ENCODE measurements at regions not wholly inside any gene's neighbourhood (a gene's known extent, or its start where the extent isn't known, plus 50 kb on each side); places are given as distances from the start of the nearest gene placed in this dataset.
A peak's percentile ranks its signal among the peaks of the same experiment; 100 is the strongest.

GRCh38 chr1:193394336-193394735 lies 207.9 kb upstream of the B3GALT2 start (continued):
- TF ChIP-seq ZBTB33 (IDR thresholded peaks at IDR 0.05; ENCODE audit: extremely low read depth, insufficient replicate concordance, low read length) (no peak), CEBPB (IDR thresholded peaks at IDR 0.05; ENCODE audit: low read depth) (no peak), EZH2 (IDR thresholded peaks at IDR 0.05) (no peak)

- TF ChIP-seq MAX (IDR thresholded peaks at IDR 0.05) (no peak), RAD21 (IDR thresholded peaks at IDR 0.05; ENCODE audit: low read depth) (peak; percentile 28; the same call in 1 of the 2 replicates)
- Histone ChIP-seq H3K27ac (ENCODE audit: low read depth, low read length) (no peak overlapping the region), H3K79me2 (ENCODE audit: insufficient read depth, low read length) (no peaks in the 10 kb centered on the region), H2AFZ (ENCODE audit: low read depth, low read length, poor library complexity, severe bottlenecking) (no peak overlapping the region), H3K4me2 (ENCODE audit: low read length) (no peak overlapping the region), H3K4me1 (ENCODE audit: control insufficient read depth in 1 of 2, insufficient read depth in 2 of 2, low read length in 2 of 2) (no peaks in the 10 kb centered on the region), H4K20me1 (ENCODE audit: insufficient read depth) (no peaks in the 10 kb centered on the region), H3K36me3 (ENCODE audit: control insufficient read depth in 1 of 2, insufficient read depth in 2 of 2, low read length in 2 of 2) (no peaks in the 10 kb centered on the region), H3K9me2 (ENCODE audit: insufficient read depth) (no peaks in the 10 kb centered on the region), H3K9me3 (ENCODE audit: control insufficient read depth in 1 of 2, insufficient read depth in 1 of 2, low read depth in 1 of 2, low read length in 2 of 2) (no peaks in the 10 kb centered on the region), H3K9ac (ENCODE audit: low read length) (no peak overlapping the region), H3K27me3 (ENCODE audit: insufficient read depth, low read length) (no peaks in the 10 kb centered on the region), H3K4me3 (replicated peaks in 1 of 2; ENCODE audit: low read depth in 1 of 2, low read length in 2 of 2) (no peak overlapping the region)
- CTCF ChIA-PET = no interaction called here
- BruUV-seq (replicated peaks) = no TSS peak
- RAD21 ChIA-PET (ENCODE audit: low non-redundant PET in 1 of 2, low total read pairs in 2 of 2, uncharacterized antibody in 2 of 2, unreplicated experiment in 2 of 2) = no interaction called here
- ATAC-seq = no peak
- POLR2A ChIA-PET = no interaction called here
- no peak for DNase-seq (ENCODE audit: low read depth, low spot score)
- intact Hi-C loops (cut with micrococcal nuclease) = no loop called here
Observed at GRCh38 chr1:193392686-193393085, 206.3 kb upstream of the B3GALT2 start.

GRCh38 chr1:193388683-193389082 lies 202.3 kb upstream of the B3GALT2 start:
- Histone ChIP-seq H4K20me1 (ENCODE audit: insufficient read depth) (no peaks in the 10 kb centered on the region), H3K9ac (ENCODE audit: low read length) (no peak overlapping the region), H3K4me3 (replicated peaks in 1 of 2; ENCODE audit: low read depth in 1 of 2, low read length in 2 of 2) (no peak overlapping the region), H3K27ac (ENCODE audit: low read depth, low read length) (no peak overlapping the region), H3K27me3 (ENCODE audit: insufficient read depth, low read length) (no peaks in the 10 kb centered on the region), H3K9me3 (ENCODE audit: control insufficient read depth in 1 of 2, insufficient read depth in 1 of 2, low read depth in 1 of 2, low read length in 2 of 2) (no peaks in the 10 kb centered on the region), H3K79me2 (ENCODE audit: insufficient read depth, low read length) (no peaks in the 10 kb centered on the region), H3K9me2 (ENCODE audit: insufficient read depth) (no peaks in the 10 kb centered on the region), H2AFZ (ENCODE audit: low read depth, low read length, poor library complexity, severe bottlenecking) (no peak overlapping the region), H3K4me1 (ENCODE audit: control insufficient read depth in 1 of 2, insufficient read depth in 2 of 2, low read length in 2 of 2) (no peaks in the 10 kb centered on the region), H3K4me2 (ENCODE audit: low read length) (no peak overlapping the region), H3K36me3 (ENCODE audit: control insufficient read depth in 1 of 2, insufficient read depth in 2 of 2, low read length in 2 of 2) (no peaks in the 10 kb centered on the region)
- intact Hi-C loops (cut with micrococcal nuclease) = no loop called here
- ChIA-PET CTCF (no interaction called here), POLR2A (no interaction called here), RAD21 (ENCODE audit: low non-redundant PET in 1 of 2, low total read pairs in 2 of 2, uncharacterized antibody in 2 of 2, unreplicated experiment in 2 of 2) (no interaction called here)
- TF ChIP-seq SIN3A (IDR thresholded peaks at IDR 0.05; ENCODE audit: low read depth) = no peak
- TF ChIP-seq EZH2 (IDR thresholded peaks at IDR 0.05) = no peak
- no peak for TF ChIP-seq ELF1 (IDR thresholded peaks at IDR 0.05; ENCODE audit: borderline replicate concordance, low read depth)
- no peak for TF ChIP-seq RAD21 (IDR thresholded peaks at IDR 0.05; ENCODE audit: low read depth)
- TF ChIP-seq CTCF (IDR thresholded peaks at IDR 0.05 in 2 of 3, conservative IDR thresholded peaks at IDR 0.05 in 1 of 3; ENCODE audit: borderline replicate concordance in 1 of 3, insufficient read depth in 1 of 3, low read depth in 2 of 3, low read length in 2 of 3) = no peak
- no peak for TF ChIP-seq MAX (IDR thresholded peaks at IDR 0.05)
- no peak for TF ChIP-seq EGR1 (IDR thresholded peaks at IDR 0.05; ENCODE audit: low read depth)
- no peak for TF ChIP-seq TCF7L2 (IDR thresholded peaks at IDR 0.05; ENCODE audit: borderline replicate concordance, extremely low read depth, insufficient read depth, insufficient read length)
- DNase-seq (ENCODE audit: low read depth, low spot score) (no peak), ATAC-seq (no peak)
- BruUV-seq (replicated peaks) = no TSS peak

Data from HCT116 (cell line).